Suppressor macrophage treated with lipopolysaccharide for 1 hour (primary cell): ENCODE measurements at regions not wholly inside any gene's neighbourhood (a gene's known extent, or its start where the extent isn't known, plus 50 kb on each side); places are given as distances from the start of the nearest gene placed in this dataset.

Source experiments
- DNase-seq, 3 donors: peaks; one replicate each; pipeline ENCODE4 v3.0.0-alpha.2; 2020 to 2022

- DNase-seq, result no peak
Measured at GRCh38 chr2:134104754-134105153, 149.1 kb upstream of the MGAT5 start.

DNA sequence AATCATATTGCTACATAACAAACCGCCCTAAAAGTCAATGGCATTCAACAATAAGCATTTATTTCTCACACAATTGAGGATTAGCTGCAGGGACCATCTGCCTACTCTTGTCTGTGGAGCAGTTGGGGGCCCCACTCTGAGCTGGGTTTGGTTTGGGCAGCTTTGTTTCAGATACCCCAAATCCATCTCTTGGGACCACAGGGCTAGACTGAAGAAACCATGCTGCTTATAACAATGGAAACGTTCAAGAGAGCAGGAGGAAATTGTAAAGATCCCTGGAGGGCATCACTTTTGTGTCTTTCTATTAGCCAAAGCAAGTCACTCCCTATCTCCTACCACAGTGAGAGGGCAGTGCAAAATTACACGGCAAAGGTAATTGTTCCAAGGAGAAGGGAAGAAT lies 146.5 kb upstream of the MGAT5 start:
- no peak for DNase-seq

- peak; percentile 54 to 68 (median 56) for DNase-seq
Measured at GRCh38 chr2:134108113-134108512, 145.8 kb upstream of the MGAT5 start.

DNA sequence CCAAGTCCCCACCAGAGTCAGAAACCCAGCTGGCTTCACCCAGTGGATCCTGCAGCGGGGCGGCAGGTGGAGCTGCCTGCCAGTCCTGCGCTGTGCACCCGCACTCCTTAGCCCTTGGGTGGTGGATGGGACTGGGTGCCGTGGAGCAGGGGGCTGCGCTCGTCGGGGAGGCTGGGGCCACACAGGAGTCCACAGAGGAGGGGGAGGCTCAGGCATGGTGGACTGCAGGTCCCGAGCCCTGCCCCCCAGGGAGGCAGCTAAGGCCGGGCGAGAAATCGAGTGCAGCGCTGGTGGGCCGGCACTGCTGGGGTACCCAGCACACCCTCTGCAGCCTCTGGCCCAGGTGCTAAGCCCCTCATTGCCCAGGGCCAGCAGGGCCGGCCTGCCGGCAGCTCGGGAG lies 144.6 kb upstream of the MGAT5 start:
- no peak for DNase-seq

DNA sequence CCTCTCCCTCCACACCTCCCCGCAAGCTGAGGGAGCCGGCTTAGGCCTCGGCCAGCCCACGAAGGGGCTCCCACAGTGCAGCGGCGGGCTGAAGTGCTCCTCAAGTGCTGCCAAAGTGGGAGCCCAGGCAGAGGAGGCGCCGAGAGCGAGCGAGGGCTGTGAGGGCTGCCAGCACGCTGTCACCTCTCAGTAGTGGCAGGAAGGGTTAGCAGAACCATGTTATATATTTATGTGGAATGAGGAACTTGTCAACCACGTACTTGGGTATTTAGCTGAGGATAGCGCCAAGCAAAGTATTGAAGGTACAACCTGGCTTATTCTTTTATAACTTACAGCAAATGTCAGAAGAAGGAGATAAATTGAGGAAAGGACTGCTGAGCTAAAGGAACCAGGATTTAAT lies 144.1 kb upstream of the MGAT5 start:
- DNase-seq, result no peak

GRCh38 chr2:134110532-134110931 lies 143.3 kb upstream of the MGAT5 start:
- DNase-seq, result no peak

GRCh38 chr2:134117676-134118075 lies 136.2 kb upstream of the MGAT5 start:
- DNase-seq, result no peak

DNA sequence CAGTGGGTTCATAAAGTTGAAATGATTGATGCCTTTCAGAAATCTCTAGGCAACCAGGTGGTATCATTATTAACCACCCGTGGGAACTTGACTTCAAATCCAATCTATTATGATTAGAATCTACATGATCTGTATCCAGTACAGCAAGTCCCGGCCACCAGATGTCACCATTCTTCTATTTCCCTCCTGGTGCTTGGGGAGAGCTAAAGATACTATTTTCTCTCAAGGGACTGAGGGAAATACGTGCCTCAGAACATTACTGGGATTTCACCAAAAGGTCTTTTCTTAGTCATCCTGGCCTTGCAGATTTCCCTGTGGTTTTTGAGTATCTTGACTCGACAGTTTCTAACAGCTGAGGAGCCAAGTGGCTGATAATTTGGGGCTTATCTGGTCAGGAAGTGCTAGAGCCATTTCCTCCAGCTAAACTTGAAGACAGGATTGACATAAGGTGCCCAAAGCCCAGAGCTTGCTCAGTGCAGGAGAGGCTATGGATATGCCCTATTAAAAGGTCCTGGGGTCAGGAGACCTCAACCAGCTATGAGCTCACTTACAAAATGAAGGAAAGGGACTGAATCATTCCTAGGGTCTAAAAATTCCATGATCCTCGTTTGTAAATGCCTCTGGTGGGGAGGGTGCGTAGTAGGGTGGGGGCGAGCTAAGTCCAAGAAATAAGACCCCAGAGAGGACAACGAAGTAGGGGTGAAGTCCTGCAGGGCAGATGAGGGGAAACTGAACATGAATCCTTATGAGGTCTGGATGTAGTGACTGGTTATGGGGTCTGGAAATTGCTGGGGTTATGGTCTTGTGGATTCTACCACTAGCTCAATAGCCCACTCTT lies 135.4 kb upstream of the MGAT5 start:
- peak; percentile 93 to 97 (median 97) for DNase-seq

- no peak for DNase-seq
Measured at GRCh38 chr2:134119117-134119712, 134.7 kb upstream of the MGAT5 start.

DNA sequence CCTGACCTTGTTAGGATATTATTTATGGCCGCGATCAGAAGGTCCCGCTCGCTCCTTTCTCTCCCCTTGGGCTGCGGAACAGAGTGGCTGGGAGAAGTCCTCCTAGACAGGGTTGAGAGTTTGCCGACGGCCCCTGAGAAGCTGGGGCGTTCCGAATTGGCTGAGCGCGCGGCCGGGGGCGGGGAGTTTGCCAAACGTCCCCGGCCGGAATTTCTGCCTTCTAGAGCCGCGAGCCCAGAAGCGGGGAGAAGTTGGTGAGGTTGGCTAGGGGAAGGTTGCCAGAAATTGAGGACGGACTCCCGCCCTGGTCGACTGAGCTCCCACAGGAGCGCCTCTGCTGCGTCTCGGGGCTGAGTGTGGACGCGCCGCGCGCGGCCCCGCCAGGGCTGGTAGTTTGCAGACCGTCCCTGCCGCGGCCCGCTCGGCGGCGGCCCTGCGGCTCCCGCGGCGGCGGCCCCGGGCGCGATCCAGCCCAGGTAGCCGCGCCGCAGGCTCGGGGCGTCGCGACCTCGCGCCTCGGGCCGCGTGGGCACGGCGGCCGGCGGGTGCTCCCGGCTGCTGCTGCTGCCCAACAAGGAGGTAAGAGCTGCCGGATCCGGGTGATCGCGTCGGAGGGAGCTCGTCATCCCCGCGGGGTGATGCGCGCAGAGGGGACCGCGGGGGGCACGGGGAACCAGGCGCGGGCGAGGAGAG lies 134.0 kb upstream of the MGAT5 start:
- peak; percentile 96 to 98 (median 98) for DNase-seq

DNA sequence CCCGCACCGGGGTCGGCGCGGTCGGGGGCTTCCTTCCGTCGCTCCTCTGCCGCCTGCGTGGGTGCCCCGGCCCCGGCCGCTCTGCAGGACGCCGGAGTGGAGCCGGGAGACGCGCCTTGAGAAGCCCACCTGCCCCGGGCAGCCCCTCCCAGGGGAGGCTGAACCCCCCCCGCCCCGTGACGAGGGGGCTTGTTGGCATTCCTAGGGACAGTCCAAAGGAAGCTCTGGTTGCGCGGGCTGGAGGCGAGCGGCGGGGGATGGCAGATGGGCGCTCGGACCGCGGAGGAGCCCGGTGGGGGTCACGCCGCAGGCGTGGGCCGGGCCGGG lies 133.5 kb upstream of the MGAT5 start:
- no peak for DNase-seq

GRCh38 chr2:134120733-134121630 lies 132.9 kb upstream of the MGAT5 start:
- DNase-seq, result peak; percentile 80 to 90 (median 85)

DNA sequence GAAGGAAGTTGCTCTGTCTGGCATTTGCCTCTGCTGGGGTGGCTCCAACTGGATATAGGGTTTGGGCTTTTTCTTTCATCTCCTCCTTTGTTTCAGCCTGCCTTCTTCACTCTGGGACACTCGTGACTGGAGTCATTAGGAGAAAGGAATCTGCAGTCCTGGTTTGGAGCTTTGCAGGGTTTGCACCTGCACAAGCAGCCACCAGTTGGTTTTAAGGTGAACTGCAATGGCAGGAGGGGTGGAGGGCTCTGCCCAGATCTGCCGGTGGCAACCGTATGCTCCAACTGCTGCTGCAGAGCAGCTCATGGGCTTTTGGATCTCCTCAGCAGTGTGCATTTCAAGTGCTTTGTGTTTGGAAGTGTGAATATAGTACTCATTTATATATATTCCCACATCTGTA lies 131.3 kb upstream of the MGAT5 start:
- DNase-seq, result no peak

DNA sequence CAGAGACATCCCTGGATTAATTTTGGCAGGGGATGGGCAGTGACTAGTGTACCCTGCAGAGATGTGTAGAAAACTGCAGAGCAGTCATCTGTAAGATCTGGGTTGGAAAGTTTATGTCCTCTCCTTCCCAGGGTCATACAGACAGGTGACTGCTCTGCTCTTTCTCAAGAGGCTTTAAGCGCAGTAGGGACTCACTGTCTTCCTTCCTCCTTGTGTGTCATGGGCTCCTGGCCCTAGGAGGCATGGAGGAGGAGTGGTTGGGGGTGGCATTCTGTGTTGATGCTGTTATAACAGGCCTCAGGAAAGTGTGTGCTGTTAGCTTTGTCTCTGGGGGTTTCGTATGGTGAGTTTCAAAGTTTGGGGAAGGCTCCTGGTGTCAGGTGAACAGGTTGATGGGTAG lies 130.5 kb upstream of the MGAT5 start:
- DNase-seq, result peak; percentile 34 to 53 (median 39)

DNA sequence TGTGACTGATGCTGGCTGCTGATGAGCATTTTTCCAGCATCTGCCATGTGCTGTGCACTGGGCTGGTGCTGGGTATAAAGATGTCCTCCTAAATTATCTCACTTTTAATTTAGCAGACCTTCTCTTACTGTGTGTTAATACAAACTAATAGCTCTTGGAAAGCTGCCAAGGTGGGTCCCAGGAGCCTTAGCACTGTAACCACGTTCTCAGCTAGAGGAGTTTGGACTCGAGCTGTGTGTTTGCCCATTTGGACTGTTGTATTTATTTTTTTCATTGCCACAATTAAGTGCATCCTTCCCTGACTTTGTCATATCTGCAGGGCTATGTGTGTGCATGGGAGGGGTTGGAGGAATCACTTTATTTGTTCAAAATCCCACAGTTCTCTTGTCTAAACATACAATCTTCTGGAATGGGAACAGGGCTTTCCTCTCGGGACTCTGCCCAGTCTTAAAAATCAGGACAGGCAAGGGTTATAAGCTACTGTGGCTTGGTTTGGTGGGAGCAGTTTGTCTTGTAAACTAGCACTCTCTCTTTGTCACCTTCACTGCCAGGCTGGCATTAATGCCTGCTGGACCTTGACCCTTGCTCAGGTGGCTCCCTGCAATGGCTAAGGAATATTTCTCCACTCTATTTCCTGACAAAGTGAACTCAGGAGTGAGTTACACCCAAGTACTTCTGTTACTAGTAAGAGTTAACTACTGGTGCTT lies 129.7 kb upstream of the MGAT5 start:
- DNase-seq, result no peak

DNA sequence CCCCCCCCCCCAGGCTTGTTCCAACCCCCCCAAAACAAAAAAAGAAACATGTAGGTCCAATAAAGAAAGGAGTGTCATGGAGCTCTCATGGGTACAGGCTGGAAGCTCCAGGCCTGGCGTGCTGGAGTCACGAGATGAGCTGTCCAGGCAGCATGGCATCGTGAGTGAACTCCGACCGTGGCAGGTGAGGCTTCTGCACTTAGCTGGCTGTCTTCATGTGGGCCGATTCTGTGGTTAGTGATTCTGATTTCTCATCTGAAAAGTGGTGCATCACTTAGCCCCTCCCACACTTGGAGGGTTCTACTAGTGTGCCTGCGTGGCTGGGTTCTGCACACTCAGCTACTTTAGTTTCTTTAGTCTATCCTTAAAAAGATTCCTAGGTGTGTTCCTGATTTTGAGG lies 126.4 kb upstream of the MGAT5 start:
- no peak for DNase-seq

- peak in 1 of 3 donors; percentile 40 for DNase-seq
Measured at GRCh38 chr2:134128746-134129145, 125.1 kb upstream of the MGAT5 start.

GRCh38 chr2:134129900-134130537 lies 123.9 kb upstream of the MGAT5 start:
- DNase-seq, result no peak

DNA sequence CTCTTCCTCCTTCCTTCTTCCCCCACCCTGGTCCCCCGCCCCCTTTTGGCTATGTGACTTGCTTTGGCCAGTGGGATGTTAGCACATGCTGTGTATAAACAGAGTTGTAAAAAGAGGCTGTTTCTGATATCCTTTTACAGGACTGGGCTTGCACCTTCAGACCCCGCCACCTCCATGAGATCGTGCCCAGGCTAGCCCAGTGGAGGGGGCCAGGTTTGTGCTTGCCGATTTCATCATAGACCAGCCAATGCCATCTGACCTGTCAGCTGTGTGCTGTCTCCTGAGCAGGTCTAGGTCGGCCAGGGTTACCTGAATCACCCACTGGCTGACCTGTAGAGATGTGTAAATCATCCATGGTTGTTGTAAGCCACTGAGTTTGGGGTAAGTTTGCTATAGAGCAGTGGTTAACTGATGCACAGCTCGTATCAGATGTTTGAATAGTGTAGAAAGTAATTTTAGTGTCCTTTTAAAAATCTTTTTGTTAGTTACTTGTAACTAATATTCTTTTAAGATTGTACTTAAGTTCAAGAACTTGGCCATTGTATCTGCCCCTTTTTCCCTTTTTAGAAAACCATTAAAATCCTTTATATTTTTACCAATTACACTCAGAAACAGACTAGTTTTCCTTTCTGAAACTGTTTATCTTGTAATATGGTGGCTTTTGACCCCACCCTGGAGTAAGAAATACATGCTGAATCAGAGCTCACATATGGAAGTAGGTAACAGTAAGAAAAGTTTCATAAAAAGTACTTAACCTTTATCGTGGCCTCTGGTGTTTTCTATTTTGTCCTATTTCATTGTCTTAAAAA lies 122.0 kb upstream of the MGAT5 start:
- DNase-seq, result no peak

DNA sequence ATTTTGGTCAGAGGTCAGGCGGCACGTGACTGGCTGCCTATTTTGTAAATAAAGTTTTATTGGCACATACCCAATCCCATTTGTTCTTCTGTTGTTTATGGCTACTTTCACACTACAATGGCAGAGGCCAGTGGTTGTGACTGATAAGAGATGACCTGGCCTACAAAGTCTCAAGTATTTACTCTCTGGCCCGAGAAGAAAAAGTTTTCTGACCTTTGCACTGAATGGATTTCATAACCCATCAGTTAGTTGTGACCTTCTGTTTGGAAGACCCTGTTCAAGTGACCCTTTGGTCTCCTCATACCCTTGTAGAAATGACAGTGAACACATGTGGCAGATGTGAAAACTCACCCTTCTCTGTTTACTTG lies 121.4 kb upstream of the MGAT5 start:
- no peak for DNase-seq
